Middle frontal gyrus (tissue), 1 donor: ENCODE measurements at regions not wholly inside any gene's neighbourhood (a gene's known extent, or its start where the extent isn't known, plus 50 kb on each side); places are given as distances from the start of the nearest gene placed in this dataset.

Experiments
- DNase-seq: peaks from one replicate; pipeline ENCODE4 v3.0.0-alpha.2; 2015; ENCODE audit warnings: low spot score; ENCODE audit errors: extremely low spot score

DNA sequence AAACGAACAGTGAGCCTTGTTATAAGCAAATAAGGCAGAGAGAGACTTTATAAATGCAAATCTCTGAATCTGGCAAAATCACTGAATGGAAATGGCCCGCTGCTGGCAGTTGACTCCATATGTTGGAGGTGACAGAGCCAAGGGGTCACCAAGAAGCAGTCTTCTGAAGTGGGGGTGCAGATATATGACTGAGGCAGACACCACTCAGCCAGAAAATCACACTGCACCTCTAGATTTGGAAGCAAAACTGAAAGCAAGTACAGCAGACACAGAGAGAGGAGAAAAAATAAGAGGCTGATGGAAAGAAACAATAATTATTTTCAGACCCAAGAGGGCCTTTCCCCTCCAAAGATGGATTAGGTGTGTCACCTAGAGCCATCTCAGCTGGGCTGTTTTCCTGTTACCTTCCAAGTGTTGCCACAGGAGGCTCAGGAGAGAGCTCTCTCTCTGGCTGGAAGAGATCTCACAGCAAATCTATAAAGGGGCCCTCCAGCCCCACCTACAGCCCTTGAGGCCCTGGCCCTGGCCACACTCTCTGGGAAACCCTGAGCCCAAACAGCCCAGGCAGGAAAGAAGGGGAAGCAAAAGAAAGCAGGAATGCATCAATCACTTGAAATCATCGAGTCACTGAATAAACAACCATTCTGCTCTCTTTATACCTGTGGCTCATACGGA is 585.1 kb upstream of the PSMD7 start:
- no peak for DNase-seq

DNA sequence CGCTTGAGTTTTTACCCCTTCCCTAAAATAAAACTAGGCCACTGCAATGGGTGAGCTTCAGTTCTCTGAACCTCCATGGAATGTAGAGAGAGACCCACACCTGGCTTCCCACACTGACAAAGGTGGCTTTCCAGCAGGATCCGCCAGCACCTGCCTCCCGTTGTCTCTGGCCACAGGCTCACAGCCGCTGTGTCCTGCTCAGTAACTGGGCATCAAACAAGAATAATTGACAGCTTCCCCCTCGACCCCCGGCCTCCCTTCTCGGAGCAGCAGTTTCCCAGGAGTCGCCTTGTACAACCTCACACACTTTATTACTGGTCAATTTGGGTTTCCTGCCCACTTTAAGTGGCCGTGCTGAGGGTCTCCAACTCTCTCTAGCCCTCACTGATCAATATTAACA is 586.1 kb upstream of the PSMD7 start:
- no peak for DNase-seq

DNA sequence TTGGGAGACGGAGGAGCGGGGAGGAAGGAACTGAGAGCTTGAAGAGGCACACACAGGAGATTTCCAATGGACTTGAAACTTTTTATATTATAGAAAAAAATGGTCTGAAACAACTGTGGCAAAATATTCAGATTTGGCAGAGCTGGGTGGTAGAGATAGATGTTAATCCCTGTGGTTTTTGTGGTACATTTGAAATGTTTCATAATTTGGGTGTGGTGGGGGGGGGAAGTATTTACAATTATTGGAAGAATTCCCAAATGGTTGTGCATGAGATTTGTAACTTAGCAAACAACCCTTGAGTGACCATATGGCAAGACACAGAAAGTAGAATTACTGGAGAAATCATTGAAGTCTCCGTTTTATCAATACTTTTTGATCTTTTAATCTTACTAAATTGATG is 588.8 kb upstream of the PSMD7 start:
- DNase-seq: no peak

DNA sequence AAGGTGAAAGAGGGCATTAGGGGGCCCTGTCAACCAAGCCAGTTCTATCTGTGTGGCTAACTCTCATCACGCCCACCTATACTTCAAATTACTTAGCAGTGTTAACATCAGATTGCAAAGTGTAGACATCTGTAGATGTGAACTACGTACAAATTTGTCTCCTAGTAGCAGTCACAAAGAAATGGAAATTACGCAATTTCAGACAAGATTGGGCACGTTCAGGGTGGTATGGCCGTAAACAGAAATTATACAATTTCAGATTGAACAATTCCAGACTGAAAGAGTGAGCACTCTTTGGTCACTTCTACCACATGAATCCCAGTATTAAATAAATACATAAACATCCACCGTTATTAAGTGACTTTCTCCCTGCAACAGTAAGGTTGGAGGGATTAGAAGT is 592.7 kb upstream of the PSMD7 start:
- no peak for DNase-seq

DNA sequence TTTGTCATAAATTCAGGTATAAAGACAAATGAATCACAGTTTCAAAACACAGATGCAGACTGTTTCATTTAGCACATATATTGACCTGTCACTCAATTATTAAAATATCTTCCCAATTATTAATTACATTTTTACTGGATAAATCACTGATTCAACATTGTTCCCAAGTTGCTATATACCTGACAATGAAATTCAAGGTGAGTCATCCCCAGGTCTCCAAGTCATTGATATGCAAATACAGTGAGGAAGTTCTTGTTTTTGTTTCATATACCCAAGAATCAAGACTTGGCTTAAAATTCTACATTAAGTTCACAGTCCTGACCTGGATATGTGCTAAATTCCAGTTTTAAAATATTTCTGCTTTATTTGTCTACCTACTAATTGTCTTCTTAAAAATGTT is 599.3 kb upstream of the PSMD7 start:
- no peak for DNase-seq

DNA sequence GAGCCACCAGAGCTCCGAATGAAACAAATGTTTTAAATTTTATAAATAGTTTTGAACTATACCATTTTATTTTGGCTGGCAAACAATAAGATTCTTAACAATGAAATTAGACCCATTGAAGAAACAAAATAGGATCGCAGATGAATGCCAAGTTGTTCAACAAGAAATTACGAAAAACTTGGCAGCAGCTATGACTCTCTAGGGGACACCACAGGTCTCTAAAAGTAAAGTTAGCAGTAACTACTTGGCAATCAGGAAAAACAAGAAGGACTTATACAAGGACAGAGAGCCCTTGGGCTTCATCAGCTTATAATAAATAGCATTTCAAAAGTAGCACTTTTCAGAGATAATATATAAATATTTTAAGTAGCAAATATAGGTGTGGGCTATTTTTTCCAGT is 603.8 kb upstream of the PSMD7 start:
- DNase-seq: no peak

DNA sequence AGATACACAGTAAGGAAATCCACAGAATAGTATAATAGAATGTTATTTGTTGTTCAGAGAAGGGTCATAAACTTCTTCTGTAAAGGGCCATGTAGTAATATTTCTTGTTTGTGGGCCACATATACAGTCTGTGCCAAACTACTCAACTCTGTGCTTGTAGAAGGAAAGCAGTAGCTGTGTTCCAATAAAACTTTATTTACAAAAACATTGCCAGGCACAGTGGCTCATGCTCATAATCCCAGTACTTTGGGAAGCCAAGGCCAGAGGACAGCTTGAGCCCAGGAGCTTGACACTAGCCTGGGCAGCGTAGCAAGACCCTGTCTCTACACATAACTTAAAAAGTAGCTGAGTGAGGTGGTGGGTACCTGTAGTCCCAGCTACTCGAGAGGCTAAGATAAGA is 612.8 kb upstream of the PSMD7 start:
- no peak for DNase-seq

DNA sequence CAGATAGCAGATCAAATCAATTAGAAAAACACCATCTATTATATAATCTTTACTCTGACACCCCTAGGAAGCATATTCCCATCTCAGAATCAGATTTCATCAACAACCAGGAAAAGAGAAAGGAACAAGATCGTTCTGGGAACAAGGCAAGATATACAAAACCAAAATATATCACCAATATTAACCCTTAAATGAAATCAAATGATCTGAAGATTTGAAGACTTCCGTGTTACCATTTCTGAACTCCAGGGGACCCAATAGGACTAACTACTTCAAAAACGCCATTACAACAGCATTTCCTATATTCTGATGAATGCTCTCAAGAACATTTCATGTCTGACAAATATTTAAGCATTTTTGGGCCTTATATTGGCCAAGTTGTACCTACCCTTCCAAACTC is 624.2 kb upstream of the ZFHX3 start:
- no peak for DNase-seq

DNA sequence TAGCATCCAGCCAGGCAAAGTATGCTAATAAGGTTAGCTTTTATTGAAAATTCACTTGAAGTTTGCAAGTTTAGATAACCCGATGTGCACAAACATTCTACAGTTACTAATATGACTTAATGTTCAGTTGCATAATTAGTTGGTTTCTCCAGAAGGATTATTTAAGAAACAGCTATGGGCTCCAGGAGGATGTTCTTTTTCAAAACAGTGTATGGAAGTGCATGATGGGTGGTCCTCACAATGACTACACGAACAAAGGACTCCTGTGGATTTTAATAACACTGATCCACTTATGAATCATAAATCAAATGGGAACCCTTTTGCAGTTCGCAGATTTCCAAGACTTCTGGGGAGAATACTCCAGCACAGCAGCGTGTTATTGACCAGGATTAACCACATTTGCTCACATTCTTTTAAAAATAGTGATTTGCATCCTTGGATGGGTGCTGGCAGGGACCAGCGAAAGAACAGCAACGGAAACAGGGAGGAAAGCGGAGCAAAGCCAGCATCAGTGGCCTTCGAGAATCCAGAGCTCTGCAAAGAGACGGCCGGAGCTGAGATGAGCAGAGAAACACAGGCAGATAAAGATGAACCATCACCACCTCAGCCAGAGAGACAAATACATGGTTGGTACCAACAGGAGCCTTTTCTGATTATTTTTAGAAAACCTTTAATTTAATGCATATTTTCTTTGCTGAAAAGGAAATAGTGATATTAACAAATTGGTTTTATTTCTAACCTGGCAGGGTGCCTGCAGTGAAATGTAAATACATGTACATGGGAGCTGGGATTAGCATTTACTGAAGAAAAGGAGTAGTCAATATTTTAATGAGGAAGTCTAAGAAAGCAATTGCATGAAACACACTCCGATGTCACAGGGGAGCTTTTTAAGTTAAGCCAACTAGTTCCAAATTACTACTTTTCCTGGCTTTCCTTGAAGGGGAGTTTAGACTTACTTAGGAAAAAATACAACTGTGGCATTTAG is 623.2 kb upstream of the ZFHX3 start:
- no peak for DNase-seq

DNA sequence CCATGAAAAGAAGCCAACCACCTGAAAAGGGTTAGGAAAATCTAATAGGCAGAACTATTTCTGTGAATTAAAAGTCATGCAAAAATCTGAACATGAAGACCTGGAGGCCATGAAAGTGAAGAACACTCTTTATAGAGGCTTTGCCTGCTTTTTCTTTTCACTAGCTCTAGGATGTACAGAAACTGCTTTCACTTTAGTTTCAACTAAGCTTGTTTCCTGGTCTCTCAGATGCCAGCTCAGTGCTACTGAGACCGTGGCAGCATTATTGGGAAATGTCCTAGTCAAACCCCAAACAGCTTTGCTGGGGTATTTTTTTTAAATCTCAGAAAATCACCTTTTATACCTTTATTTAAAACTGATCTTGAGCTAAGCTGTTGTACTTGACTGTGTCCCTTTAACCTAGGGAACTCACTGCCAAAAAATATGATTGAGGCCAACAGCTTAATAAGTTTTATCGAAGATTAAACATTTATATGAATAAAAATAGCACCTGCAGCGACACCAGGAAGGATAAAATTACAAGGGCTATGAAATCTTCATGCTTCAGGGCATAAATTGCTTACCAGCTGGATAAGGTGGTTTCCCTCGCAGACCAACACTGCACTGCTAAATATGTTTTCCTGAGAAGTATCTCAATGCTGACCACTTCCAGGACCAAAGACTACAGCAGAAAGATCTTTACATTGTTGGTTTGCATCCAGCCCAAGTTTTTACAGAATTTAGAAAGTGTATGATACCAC is 621.8 kb upstream of the ZFHX3 start:
- DNase-seq: no peak

DNA sequence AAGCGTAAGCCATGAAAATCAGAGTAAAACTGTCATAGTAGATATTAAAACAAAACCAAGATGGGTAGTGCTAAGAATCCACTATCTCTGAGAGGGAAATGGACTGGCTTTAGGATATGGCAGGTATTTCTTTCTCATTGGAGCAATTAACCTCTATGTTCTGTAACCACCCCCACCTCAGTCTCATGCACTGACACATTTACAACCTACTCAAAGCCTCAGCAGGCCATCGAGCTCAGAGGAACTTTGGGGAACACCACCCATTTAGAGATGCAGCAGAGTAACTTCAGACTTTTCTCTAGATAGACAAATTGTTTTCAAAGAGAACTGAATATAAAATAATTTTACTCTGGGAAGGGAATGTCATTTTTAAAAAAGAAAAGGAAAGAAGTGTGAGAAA is 615.8 kb upstream of the ZFHX3 start:
- no peak for DNase-seq

DNA sequence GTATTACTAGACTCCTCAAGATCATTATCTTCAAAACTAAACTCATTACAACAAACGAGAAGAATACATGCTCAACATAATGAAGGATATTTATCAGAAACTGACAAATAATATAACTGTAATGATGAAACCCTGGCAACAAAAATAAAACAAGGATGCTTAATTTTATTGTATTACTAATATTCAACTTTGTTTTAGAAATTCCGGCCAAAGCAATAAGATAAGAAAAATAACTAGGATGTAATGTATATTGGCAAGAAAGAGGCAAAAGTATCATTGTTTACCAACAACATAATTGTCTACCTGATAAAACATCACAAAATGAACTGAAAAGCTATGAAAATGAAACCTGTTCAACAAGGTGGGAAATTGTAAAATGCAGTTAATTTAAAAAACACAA is 588.3 kb upstream of the ZFHX3 start:
- no peak for DNase-seq

DNA sequence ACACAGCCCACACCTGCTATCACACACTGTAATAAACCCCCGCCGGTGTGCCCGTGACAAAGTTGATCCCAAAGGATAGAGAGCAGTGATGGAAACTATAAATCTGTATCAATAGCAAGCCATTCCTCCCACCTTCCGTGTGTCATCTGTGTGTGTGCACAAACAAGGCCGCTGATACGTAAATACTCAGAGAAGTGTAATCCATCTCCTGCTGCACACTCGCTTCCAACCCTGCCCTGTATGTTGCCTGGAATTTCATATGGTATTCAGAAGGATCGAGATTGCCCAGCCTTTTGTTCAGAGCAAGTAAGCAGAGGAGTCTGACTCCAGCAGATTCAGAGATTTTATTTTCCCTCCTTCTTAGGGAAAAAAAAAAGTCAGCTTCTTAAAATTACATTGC is 581.1 kb upstream of the ZFHX3 start:
- DNase-seq: no peak

DNA sequence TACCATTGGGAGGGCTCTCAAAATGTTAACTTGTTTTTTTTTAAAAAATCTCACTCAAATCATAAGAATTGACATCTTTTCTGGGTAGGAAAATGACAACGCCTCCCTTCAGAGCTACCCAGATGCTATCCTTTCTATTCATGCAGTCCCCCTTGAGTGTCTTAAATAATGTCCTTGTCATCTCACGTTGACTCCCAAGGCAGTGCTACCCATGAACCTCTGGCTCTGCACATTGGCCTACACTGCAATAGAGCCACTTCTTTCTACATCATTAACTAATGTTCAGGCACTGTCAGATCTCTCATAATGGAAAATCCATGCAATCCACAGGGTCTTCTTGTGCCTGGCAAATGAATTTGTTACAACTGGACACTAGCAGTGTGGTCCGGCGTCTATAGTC is 569.8 kb upstream of the ZFHX3 start:
- no peak for DNase-seq

DNA sequence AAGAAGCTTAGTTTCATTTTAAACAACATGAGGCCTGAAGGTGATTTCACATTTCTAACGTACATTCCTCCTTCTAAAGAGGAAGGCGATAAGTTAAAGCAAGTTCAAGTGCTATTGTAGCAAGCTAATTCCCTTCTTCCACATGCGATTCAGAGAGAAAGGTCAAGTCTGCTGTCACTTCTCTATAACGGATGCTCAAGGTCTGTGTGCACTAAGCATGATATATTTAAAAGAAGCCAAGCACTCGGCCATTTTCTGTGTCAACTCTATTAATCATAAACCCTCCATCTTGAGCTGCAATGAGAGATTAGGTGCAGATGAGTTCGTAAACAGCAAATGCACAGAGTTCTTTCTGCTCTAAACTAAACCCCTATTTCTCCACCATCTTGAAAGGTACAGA is 568.8 kb upstream of the ZFHX3 start:
- no peak for DNase-seq

DNA sequence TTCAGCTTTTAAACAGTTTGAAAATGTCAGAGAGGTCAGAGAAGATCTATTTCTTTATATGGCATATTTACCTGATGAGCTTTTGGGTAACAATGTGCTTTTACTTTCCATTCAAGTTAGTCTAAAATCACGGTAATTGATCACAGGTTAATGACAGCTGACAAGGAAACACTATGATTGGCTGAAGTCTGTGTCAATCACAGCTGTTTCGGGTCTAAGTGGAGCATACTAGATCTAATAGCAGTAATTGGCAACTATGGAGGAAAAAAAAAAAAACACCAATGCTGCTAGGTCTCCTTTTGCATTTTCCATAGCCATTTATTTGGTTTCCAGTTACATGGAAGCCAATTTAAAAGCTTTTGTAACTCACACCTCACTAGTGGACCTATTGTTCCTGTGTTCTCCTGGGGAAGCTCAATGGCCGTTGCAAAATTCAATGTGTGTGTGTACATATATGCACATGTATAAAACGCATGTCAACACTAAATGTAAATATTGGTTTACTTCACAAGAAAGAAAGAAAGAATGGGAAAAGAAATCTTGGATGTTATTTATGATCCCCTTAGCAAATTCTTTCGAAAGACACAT is 568.3 kb upstream of the ZFHX3 start:
- DNase-seq: no peak

DNA sequence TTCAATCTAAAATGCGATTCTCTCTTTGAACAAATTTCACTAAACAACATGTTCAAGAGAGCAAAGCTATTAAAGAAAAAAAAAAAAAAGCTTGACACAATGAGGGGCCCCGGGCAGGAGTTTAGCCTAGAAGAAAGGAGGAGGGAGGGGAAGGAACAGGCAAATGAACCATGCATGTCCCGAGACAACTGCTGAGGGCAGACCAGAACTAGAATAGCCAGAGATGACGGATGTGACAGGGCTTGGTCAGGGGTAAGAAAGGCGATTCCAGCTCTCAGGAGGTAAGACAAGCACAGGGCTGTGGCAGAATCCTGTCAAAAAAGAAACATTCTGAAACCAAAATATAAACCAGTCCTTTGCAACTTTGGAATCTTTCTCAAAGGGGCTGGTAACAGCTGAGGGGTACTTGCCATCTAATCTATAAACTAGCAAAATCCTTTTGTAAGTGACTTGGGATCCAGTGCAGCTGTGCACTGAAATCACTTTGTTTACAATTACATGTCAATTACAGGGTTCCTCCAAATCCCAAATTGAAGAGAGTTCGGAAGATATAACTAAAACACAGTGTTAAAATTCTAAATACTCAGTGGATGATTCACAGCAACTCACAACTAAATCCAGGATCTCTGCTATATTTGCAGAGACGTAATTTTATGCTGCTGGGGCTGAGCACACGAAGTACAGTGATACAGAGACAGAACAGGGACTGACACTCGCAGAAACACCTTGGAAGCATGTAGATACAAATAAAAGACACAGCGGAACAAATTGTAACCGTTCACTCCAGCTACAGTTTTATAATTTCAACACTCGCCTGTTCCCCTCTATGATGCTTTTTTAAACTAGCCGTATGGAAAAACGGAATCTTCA is 567.4 kb upstream of the ZFHX3 start:
- DNase-seq: no peak

DNA sequence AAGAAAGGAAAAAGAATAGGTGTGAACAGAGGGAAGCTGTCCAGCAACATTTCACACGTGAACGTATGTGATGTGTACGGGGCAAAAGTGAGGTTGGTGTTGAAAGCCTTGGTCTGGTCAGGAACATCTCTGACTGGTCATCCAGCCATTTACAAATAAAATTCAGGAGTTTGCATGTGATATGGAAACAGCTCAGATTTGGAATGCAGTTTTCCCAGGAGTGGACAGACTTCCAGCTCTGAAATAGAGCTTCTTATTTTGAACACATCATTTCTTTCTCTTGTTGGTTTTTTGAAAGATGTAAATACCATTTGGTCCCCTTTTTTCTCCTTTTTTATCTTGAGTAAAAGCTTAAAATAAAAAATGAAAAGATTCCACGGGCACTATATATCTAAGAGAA is 566.2 kb upstream of the ZFHX3 start:
- no peak for DNase-seq

DNA sequence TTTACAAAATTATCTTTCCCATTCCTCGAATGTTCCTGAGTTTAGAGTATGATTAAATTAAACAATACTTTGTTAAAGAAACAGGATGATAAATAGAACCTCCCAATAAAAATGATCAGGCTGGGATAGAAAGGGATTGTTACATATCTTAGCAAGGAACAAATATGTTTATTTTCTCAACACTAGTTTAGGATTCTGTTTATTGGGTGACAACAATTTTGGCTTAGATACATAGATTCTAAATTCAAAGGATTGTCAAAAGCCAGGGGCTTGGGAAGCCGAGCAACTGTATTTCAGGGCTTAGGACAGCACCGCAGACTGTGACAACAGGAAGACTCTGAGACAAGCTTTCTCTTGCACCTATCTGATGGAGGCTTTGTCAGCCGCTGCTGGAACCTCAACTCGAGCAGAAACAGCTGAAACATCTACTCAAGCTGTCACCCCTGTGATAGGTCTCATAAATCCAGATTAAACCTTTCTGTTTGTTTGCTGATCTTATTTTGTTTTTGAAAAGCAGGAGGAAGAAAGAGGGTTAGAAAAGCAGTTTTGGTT is 562.8 kb upstream of the ZFHX3 start:
- no peak for DNase-seq

DNA sequence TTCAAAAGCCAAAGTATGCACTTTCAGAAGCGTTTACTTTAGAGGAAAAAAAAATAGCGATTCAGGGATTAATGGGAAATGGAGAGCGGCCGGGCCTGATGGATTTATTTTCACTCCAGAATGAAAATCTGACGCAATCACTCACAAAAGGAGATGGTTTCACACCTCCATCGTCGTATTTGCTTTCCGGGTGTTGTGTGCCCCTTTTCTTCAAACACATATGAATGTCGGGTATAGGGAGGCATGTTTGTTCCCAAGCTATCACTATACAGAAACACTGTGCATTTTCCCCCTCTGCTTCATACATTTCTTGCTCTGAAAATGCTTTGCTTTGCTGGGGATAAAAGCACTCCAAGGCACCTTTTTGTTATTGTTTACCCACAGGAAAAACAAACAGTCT is 562.2 kb upstream of the ZFHX3 start:
- DNase-seq: no peak

DNA sequence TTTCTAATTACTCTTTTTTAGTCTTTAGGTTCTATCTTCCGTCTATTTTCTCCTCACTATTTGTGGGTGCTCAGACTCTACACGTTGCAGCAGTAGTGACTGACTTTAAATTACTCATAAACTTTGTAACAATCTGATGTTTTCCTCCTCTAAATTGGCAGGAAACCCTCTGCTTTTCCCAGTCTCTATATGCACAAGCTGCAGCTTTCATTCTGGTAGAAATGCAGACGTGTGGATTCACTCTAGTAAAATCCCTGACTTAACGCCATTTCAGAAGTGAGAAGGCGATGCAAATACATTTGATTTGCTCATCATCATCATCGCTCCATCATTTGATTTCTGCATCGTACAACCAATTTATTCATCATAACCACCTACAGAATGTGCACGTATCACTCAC is 561.0 kb upstream of the ZFHX3 start:
- DNase-seq: no peak
